ENCODE measurements at regions not wholly inside any gene's neighbourhood (a gene's known extent, or its start where the extent isn't known, plus 50 kb on each side); places are given as distances from the start of the nearest gene placed in this dataset.
A peak's percentile ranks its signal among the peaks of the same experiment; 100 is the strongest.

- DNase-seq (ENCODE audit: low read depth in 2 of 2) = no peak
Measured at GRCh38 chr20:50273601-50274491, 83.2 kb downstream of the CEBPB start.

GRCh38 chr20:50274570-50275430 lies 84.2 kb downstream of the CEBPB start:
- DNase-seq (ENCODE audit: low read depth in 2 of 2) = peak in 1 of 2 donors; percentile 36

GRCh38 chr20:50276119-50277063 lies 85.8 kb downstream of the CEBPB start:
- DNase-seq (ENCODE audit: low read depth in 2 of 2) = no peak

GRCh38 chr20:50277064-50277415 lies 86.4 kb downstream of the CEBPB start:
- no peak for DNase-seq (ENCODE audit: low read depth in 2 of 2)

GRCh38 chr20:50277460-50278376 lies 87.1 kb downstream of the CEBPB start:
- no peak for DNase-seq (ENCODE audit: low read depth in 2 of 2)

GRCh38 chr20:50278377-50278683 lies 87.7 kb downstream of the CEBPB start:
- DNase-seq (ENCODE audit: low read depth in 2 of 2) = no peak

GRCh38 chr20:50278684-50279531 lies 88.3 kb downstream of the CEBPB start:
- DNase-seq (ENCODE audit: low read depth in 2 of 2) = no peak

- DNase-seq (ENCODE audit: low read depth in 2 of 2) = no peak
Measured at GRCh38 chr20:50279988-50280850, 89.6 kb downstream of the CEBPB start.

- no peak for DNase-seq (ENCODE audit: low read depth in 2 of 2)
Measured at GRCh38 chr20:50280851-50281655, 90.4 kb downstream of the CEBPB start.

- DNase-seq (ENCODE audit: low read depth in 2 of 2) = no peak
Measured at GRCh38 chr20:50281831-50282591, 91.4 kb downstream of the CEBPB start.

GRCh38 chr20:50282592-50283241 lies 92.1 kb downstream of the CEBPB start:
- no peak for DNase-seq (ENCODE audit: low read depth in 2 of 2)

GRCh38 chr20:50283370-50283769 lies 92.7 kb downstream of the CEBPB start:
- no peak for DNase-seq (ENCODE audit: low read depth in 2 of 2)

GRCh38 chr20:50283922-50284810 lies 93.5 kb downstream of the CEBPB start:
- DNase-seq (ENCODE audit: low read depth in 2 of 2) = no peak

- no peak for DNase-seq (ENCODE audit: low read depth in 2 of 2)
Measured at GRCh38 chr20:50284811-50285375, 94.3 kb downstream of the CEBPB start.

Data from stimulated activated CD8-positive, alpha-beta memory T cell treated with anti-CD3 and anti-CD28 coated beads, Interleukin-7, amount 100 ng/mL, for 4 hours (primary cell).